Activated CD4-positive, alpha-beta memory T cell treated with anti-CD3 and anti-CD28 coated beads for 36 hours (primary cell): ENCODE measurements at regions not wholly inside any gene's neighbourhood (a gene's known extent, or its start where the extent isn't known, plus 50 kb on each side); places are given as distances from the start of the nearest gene placed in this dataset.

Source experiments
- CTCF ChIA-PET: fragments of 350-600 bp; sonication (Branson Sonifier 250); formaldehyde crosslinking; loops from one replicate; lab custom pipeline; 2021; ENCODE audit warnings: antibody characterized with exemption, inconsistent platforms; lab: Charles Lee
- POLR2A ChIA-PET: fragments of 350-600 bp; sonication (Branson Sonifier 250); formaldehyde crosslinking; loops from one replicate; lab custom pipeline; 2021; ENCODE audit warnings: antibody characterized with exemption; lab: Charles Lee
- DNase-seq: peaks from one replicate; pipeline ENCODE4 v3.0.0-alpha.2; 2020
- H3K27ac Mint-ChIP-seq: one replicate; pipeline ENCODE4 v1.8.0; 2021; ENCODE audit warnings: mixed read lengths
- H3K27me3 Mint-ChIP-seq: one replicate; pipeline ENCODE4 v1.8.0; 2021; ENCODE audit warnings: mixed read lengths
- H3K36me3 Mint-ChIP-seq: one replicate; pipeline ENCODE4 v1.8.0; 2021; ENCODE audit warnings: mixed read lengths
- H3K4me1 Mint-ChIP-seq: one replicate; pipeline ENCODE4 v1.8.0; 2021; ENCODE audit warnings: low read depth, mixed read lengths
- H3K4me3 Mint-ChIP-seq: one replicate; pipeline ENCODE4 v1.8.0; 2021; ENCODE audit warnings: mild to moderate bottlenecking, mixed read lengths
- H3K9me3 Mint-ChIP-seq: one replicate; pipeline ENCODE4 v1.8.0; 2021; ENCODE audit warnings: mixed read lengths
- intact Hi-C: fragments of 100-400 bp; cut with micrococcal nuclease; formaldehyde crosslinking; loops from one replicate; pipeline ENCODE4 v1.15.1; 2023

DNA sequence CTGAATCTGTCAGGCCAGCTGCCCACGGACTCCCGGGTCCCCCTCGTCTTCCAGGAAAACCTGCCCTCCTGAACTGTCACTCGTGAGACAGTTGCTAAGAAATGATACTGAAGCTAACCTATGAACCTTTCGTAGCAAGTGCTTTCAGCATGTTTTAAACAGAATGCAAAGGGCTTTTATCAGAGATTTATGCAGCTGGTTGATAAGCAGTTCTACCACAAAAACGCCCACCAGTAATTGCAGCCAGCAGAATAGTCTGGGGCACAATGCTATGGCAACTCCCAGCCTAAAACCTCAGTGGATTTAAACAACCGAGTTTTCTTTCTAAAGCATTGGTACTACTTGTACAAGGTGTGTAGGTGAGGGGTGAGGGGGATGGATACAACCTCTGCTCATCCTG, 97.5 kb downstream of the IRX2 start:
- ChIA-PET CTCF (no interaction called here), POLR2A (no interaction called here)
- H3K4me1 Mint-ChIP-seq = no peaks in the 10 kb centered on the region
- no peaks in the 10 kb centered on the region for H3K27me3 Mint-ChIP-seq
- H3K27ac Mint-ChIP-seq = no peak overlapping the region
- intact Hi-C loops = no loop called here
- peaks cover 5% of the 10 kb centered on the region for H3K9me3 Mint-ChIP-seq
- no peak overlapping the region for H3K4me3 Mint-ChIP-seq
- no peaks in the 10 kb centered on the region for H3K36me3 Mint-ChIP-seq
- DNase-seq = no peak

DNA sequence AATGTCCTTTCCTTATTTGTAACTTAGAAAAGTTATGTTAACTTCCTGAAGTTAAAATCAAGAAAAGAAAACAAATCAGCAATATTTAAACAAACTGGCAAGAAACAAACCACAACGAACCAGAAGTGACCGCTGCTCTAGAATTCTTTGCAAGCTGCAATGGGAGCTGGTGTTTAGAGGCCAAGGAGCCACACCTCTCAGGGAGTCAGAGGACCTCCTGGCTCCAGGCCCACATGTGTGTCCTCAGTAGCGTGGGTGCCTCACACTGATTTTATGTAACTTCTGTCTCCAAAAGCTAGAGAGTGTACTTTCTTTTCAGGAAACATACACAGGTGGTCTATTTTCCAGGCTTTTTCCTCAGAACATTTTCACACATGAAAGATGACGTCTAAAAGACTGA, 100.4 kb downstream of the IRX2 start:
- Mint-ChIP-seq H3K36me3 (no peaks in the 10 kb centered on the region), H3K4me3 (no peak overlapping the region), H3K27ac (no peak overlapping the region), H3K27me3 (no peaks in the 10 kb centered on the region), H3K9me3 (peaks cover 5% of the 10 kb centered on the region), H3K4me1 (no peaks in the 10 kb centered on the region)
- intact Hi-C loops = no loop called here
- ChIA-PET POLR2A (no interaction called here), CTCF (no interaction called here)
- no peak for DNase-seq

DNA sequence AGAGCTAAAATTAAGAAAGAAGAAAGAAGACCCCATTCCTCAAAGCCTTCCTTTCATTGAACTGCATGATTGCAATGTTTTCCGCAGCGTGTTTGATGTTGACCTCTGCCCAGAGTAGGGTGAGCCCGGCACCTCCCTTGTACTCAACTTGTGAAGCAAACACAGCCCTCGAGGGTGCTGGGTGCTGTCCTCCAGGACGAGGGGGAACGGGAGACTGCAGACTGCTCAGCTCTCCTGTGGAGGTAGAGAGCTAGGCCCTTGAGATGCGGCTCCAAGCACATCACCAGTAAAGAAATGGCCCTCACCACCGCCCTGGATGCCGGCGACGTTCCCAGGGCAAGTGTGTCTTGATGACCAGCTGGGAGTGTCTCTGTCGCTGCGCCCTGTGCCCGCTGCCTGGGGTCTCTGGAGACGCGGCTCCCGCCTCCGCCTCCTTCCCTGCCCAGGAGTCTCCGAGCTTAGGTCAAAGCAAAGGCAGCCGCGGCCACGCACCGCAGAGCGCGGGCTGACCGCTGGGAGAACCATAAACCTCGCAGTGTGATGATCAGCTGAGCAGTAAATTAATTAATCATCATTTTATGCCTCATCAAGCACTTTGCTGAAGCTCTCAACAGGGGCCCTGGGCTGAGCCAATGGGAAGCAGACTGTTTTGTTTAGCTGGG, 108.7 kb downstream of the IRX2 start:
- H3K27ac Mint-ChIP-seq = no peak overlapping the region
- H3K27me3 Mint-ChIP-seq = no peaks in the 10 kb centered on the region
- CTCF ChIA-PET = no interaction called here
- H3K4me3 Mint-ChIP-seq = no peak overlapping the region
- intact Hi-C loops = no loop called here
- POLR2A ChIA-PET = no interaction called here
- DNase-seq = no peak
- H3K4me1 Mint-ChIP-seq = no peaks in the 10 kb centered on the region
- H3K9me3 Mint-ChIP-seq = no peaks in the 10 kb centered on the region
- no peaks in the 10 kb centered on the region for H3K36me3 Mint-ChIP-seq

DNA sequence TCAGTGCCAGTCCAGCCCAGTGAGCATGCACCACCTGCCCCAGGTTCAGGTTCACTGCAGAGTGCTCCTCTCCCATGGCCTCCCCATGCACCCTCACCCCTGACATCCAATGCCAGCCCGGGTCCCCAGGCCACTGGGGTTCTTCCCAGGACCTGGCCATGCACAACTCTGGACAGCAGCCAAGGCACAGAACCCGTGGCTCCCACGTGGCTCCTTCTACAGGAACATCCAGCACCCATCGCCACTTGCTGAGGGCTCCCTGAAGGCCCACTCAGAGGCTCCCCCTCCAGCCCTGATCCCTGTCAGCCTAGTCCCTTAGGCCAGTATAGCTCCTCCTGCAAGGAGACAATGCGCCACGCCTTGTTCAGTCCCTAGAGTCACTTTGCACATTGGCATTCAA, 110.8 kb downstream of the IRX2 start:
- POLR2A ChIA-PET = no interaction called here
- CTCF ChIA-PET = no interaction called here
- no peak for DNase-seq
- intact Hi-C loops = no loop called here
- Mint-ChIP-seq H3K4me1 (no peaks in the 10 kb centered on the region), H3K9me3 (no peaks in the 10 kb centered on the region), H3K4me3 (no peak overlapping the region), H3K36me3 (no peaks in the 10 kb centered on the region), H3K27me3 (no peaks in the 10 kb centered on the region), H3K27ac (no peak overlapping the region)

DNA sequence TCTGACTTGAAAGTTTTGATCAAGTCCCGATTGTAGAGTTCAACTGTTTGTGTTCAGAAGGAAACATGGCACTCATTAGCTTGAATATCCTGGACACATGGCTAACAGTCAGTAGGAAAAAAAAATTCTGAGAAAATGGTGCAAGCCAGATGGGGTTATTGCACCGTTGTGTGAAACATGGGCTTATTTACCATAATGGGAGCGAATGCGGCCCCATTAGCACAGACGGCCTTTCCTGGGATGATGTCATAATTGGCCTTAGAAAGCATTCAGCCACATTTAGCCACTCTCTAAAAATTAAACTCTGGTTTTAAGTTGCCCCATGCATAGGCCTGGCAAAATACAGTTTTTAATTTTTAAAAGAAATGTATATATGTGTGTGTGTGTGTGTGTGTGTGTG, 112.1 kb downstream of the IRX2 start:
- no peak for DNase-seq
- Mint-ChIP-seq H3K27ac (no peak overlapping the region), H3K4me3 (no peak overlapping the region), H3K36me3 (no peaks in the 10 kb centered on the region), H3K4me1 (no peaks in the 10 kb centered on the region), H3K9me3 (no peaks in the 10 kb centered on the region), H3K27me3 (no peaks in the 10 kb centered on the region)
- ChIA-PET CTCF (no interaction called here), POLR2A (no interaction called here)
- intact Hi-C loops = no loop called here

DNA sequence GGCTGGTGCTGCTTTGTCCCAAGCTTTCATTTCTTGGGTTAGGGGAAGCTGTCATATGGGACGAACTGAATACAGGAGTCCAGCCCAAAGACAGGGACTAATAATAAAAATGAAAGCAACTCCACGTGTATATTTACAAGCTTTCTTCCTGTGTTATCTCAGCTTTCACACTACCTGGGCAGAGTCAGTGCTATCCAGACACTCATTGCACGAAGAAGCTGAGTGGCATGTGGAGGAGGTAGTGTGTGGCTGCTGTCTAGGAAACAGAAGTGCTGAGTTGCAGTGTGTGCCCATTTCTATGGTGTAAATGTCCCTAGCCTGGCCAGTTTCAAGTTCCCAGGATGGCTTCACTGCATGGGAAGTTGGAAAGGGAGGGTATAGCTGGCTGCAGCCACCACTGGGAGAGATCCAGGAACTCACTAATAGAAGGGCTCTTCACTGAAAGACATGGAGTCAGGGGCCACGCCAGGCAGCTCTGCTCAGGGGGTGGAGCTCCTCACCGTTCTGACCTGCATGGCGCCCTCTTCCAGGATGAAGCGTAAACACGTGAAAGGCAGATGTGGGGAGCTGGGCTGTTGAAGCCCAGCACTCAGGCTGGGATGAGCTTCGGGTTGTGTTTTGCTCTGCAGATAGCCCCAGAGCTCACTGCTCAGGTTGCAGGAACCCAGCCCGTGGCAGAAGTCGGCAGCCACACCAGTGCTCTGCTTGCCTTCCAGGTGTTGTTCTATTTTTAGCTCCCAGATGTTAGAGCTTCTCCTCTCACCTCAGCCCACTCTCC, 116.9 kb downstream of the IRX2 start:
- H3K27ac Mint-ChIP-seq = no peak overlapping the region
- H3K9me3 Mint-ChIP-seq = no peaks in the 10 kb centered on the region
- intact Hi-C loops = no loop called here
- ChIA-PET POLR2A (no interaction called here), CTCF (no interaction called here)
- no peaks in the 10 kb centered on the region for H3K27me3 Mint-ChIP-seq
- no peaks in the 10 kb centered on the region for H3K4me1 Mint-ChIP-seq
- no peaks in the 10 kb centered on the region for H3K36me3 Mint-ChIP-seq
- no peak overlapping the region for H3K4me3 Mint-ChIP-seq
- no peak for DNase-seq

DNA sequence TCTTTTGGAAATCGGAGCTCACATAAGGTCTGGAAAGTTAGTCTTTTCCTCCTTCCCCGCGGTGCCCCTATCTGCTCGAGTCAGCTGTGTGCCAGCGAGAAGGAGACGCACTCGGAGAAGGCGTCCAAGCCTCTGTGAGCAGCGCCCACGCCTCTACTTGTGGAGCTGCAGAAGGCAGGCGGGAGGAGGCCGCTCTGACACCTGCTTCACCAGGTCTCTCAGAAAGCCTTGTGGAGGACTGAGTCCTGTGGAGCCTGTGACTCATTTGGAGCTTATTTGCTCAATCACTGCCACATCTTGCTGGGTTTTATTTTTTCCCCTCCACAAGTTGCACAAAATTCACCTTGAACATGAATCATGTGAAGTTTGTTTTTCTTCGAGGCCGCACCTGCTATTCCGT, 117.5 kb downstream of the IRX2 start:
- CTCF ChIA-PET = no interaction called here
- intact Hi-C loops = no loop called here
- no peak overlapping the region for H3K4me3 Mint-ChIP-seq
- no peak for DNase-seq
- H3K36me3 Mint-ChIP-seq = no peaks in the 10 kb centered on the region
- H3K27ac Mint-ChIP-seq = no peak overlapping the region
- no peaks in the 10 kb centered on the region for H3K9me3 Mint-ChIP-seq
- no peaks in the 10 kb centered on the region for H3K4me1 Mint-ChIP-seq
- H3K27me3 Mint-ChIP-seq = no peaks in the 10 kb centered on the region
- POLR2A ChIA-PET = no interaction called here

DNA sequence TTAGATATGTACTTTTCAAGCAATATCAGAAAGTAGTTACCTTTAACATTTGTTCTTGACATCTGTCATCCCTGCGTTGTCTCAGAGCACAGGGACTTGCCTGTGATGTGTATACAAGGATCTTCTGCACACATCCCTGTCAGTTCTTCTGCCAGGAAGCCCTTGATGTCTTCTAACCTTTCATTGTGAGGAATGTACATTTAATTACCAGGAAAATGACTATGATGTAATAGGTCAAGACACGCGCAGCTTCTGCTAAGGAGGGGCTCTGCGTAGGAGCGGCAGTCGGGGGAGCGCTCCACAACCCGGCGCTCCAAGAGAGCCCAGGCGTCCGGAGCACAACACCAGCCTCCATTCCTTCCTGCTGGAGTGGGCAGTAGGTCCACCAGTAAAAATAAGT, 119.7 kb downstream of the IRX2 start:
- no peaks in the 10 kb centered on the region for H3K36me3 Mint-ChIP-seq
- DNase-seq = no peak
- POLR2A ChIA-PET = no interaction called here
- CTCF ChIA-PET = no interaction called here
- no peaks in the 10 kb centered on the region for H3K27me3 Mint-ChIP-seq
- intact Hi-C loops = no loop called here
- H3K9me3 Mint-ChIP-seq = no peaks in the 10 kb centered on the region
- no peak overlapping the region for H3K27ac Mint-ChIP-seq
- H3K4me3 Mint-ChIP-seq = no peak overlapping the region
- H3K4me1 Mint-ChIP-seq = no peaks in the 10 kb centered on the region

DNA sequence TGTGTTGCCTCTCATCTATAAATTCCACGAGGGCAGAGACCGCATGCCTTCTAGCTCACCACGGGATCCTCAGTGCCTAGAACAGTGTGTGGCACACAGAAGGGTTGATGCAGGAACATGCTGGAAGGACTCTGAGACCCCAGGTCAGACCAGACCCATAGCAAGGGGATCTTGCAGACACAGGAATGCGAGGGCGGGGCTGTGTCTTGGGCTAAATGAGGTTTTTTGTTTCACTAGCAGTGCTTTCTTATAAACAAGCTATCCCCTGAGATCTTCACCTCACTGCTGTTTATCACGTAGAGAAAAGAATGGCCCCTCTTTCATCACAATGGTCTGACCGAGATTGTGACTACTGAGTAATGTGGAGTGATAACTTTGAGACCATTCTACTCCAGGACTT, 122.4 kb downstream of the IRX2 start:
- Mint-ChIP-seq H3K4me3 (no peak overlapping the region), H3K27ac (no peak overlapping the region), H3K36me3 (no peaks in the 10 kb centered on the region), H3K4me1 (no peaks in the 10 kb centered on the region), H3K9me3 (no peaks in the 10 kb centered on the region), H3K27me3 (no peaks in the 10 kb centered on the region)
- no peak for DNase-seq
- CTCF ChIA-PET = no interaction called here
- intact Hi-C loops = no loop called here
- POLR2A ChIA-PET = no interaction called here

DNA sequence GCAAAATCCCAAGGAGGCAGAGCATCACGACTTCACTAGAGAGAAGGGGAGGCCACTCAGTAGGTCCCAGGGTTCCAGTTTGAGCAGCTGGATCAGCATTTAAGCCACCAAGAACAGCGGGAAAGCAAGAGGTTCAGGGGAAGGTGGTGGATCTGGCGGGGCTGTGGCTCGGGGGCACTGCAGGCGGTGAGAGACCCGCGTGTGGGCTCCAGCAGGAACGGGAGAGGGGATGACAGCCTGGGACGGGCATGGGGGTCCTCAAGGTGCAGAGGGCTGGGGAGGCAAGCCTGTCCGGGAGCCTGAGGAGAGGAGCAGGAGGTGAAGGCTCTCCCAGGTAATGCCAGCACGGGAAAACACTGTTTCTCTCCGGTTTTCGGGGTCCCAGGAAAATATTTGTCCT, 123.6 kb downstream of the IRX2 start:
- Mint-ChIP-seq H3K36me3 (no peaks in the 10 kb centered on the region), H3K27ac (no peak overlapping the region), H3K4me1 (no peaks in the 10 kb centered on the region), H3K9me3 (no peaks in the 10 kb centered on the region), H3K4me3 (no peak overlapping the region), H3K27me3 (no peaks in the 10 kb centered on the region)
- DNase-seq = no peak
- CTCF ChIA-PET = no interaction called here
- POLR2A ChIA-PET = no interaction called here
- intact Hi-C loops = no loop called here

DNA sequence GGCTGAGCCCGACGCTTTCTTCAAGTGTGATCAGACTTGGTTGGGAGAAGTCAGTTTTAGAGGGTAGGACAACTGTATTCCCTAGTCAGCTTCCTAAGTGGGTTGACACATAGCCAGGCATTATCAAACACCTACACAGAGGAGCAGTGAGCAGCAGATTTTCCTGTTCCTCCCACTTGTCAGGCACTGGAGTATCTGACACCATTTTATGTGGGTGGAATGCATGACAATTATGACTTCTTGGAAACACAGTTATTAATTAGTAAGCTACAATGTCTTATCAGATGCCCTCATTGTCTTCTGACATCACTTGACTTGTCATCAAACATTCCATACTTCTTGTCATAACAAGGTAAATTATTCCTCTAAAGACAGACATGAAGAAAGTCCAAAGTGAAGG, 124.9 kb downstream of the IRX2 start:
- Mint-ChIP-seq H3K27me3 (no peaks in the 10 kb centered on the region), H3K27ac (no peak overlapping the region), H3K4me3 (no peak overlapping the region), H3K9me3 (no peaks in the 10 kb centered on the region), H3K36me3 (no peaks in the 10 kb centered on the region), H3K4me1 (no peaks in the 10 kb centered on the region)
- ChIA-PET POLR2A (no interaction called here), CTCF (no interaction called here)
- DNase-seq = no peak
- intact Hi-C loops = no loop called here

DNA sequence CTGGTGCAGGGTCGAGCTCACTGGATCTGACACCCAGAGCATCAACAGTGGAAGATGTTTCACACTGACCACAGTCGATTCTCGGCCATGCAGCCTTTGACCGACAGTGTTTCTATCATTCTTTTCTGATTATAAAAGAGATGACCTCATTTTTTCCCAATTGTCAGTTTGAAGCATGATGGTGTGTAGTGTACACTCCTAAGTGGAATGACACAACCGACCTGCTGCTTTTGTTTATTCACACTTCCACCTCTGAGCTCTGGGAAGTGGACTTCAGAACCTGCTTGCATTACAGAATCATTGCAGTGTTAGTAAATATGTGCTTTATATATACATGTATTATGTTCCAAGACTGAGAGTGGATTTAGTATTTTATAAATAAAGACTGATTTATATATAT, 128.6 kb downstream of the IRX2 start:
- Mint-ChIP-seq H3K9me3 (no peaks in the 10 kb centered on the region), H3K27me3 (no peaks in the 10 kb centered on the region), H3K36me3 (no peaks in the 10 kb centered on the region), H3K4me1 (no peaks in the 10 kb centered on the region), H3K4me3 (no peak overlapping the region), H3K27ac (no peak overlapping the region)
- CTCF ChIA-PET = no interaction called here
- POLR2A ChIA-PET = interaction anchor here (0.6 kb wide), 1 partner anchor 355 kb away, joined by 3 read pairs; no protein-coding TSS in a partner anchor
- no peak for DNase-seq
- intact Hi-C loops = no loop called here

DNA sequence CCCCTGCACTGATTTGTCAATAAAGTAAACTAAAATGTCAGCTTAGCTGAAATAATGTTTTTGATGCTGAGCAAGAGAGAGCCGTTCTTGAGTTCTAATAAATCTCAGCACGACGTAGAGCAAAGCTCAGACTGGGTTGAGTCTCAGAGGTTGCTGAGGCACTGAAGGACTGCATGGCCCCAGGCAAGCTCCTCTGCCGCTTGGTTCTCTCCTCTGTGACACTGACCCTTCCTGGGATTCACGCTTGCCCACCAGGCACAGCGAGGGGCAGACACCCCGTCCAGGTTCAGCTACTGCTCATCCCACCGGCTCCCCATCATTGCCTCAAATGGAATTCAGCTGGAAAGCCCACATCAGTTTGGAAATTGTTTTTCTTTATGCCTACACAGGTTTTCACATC, 129.8 kb downstream of the IRX2 start:
- no peak overlapping the region for H3K27ac Mint-ChIP-seq
- ChIA-PET POLR2A (no interaction called here), CTCF (no interaction called here)
- H3K9me3 Mint-ChIP-seq = no peaks in the 10 kb centered on the region
- intact Hi-C loops = no loop called here
- no peak overlapping the region for H3K4me3 Mint-ChIP-seq
- H3K4me1 Mint-ChIP-seq = no peaks in the 10 kb centered on the region
- H3K27me3 Mint-ChIP-seq = no peaks in the 10 kb centered on the region
- H3K36me3 Mint-ChIP-seq = no peaks in the 10 kb centered on the region
- no peak for DNase-seq
